GM06990 (cell line): ENCODE measurements at regions not wholly inside any gene's neighbourhood (a gene's known extent, or its start where the extent isn't known, plus 50 kb on each side); places are given as distances from the start of the nearest gene placed in this dataset.

Experiments
- DNase-seq: peaks from one replicate; pipeline ENCODE4 v3.0.0-alpha.2; 2011; ENCODE audit not compliant: insufficient read length; ENCODE audit errors: extremely low read depth
- H3K27me3 ChIP-seq: replicated peaks from 2 replicates; pipeline ENCODE4 v1.6.0; 2011; ENCODE audit warnings: low read length; ENCODE audit not compliant: control insufficient read depth, insufficient read depth
- H3K36me3 ChIP-seq: 2 replicates; pipeline ENCODE4 v1.5.1; 2011; ENCODE audit warnings: low read length; ENCODE audit not compliant: control insufficient read depth, insufficient read depth
- H3K4me3 ChIP-seq: replicated peaks from 2 replicates; pipeline ENCODE4 v1.5.1; 2011; ENCODE audit warnings: low read depth, mild to moderate bottlenecking, control low read depth, low read length
- TF ChIP-seq, protein P1 (sequence below): IDR thresholded peaks from 2 replicates; pipeline ENCODE4 v1.5.1; 2011; ENCODE audit warnings: low read length, control low read depth, mild to moderate bottlenecking, inconsistent platforms; ENCODE audit not compliant: insufficient read depth, poor library complexity, severe bottlenecking

DNA sequence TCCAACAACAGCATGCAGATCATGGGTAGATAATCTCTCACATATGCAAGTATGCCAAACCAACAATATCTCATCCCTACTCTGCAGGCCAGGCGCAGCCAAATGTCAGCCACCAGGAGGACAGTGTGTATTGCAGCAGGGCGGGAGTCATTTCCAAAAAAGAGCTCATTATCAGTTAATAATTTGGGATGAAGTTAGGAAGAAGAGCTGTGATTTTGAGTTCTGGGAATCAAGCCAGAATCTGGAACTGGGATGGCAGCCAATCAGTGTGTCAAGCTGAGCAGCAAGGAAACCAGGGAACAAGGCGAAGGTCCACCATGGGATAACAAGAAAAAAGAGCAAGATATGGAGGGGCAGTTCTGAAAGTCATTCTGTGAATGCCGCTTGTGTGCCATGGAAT, 88.2 kb upstream of the CAMK2D start:
- no peak overlapping the region for H3K4me3 ChIP-seq
- TF ChIP-seq, protein P1, sequence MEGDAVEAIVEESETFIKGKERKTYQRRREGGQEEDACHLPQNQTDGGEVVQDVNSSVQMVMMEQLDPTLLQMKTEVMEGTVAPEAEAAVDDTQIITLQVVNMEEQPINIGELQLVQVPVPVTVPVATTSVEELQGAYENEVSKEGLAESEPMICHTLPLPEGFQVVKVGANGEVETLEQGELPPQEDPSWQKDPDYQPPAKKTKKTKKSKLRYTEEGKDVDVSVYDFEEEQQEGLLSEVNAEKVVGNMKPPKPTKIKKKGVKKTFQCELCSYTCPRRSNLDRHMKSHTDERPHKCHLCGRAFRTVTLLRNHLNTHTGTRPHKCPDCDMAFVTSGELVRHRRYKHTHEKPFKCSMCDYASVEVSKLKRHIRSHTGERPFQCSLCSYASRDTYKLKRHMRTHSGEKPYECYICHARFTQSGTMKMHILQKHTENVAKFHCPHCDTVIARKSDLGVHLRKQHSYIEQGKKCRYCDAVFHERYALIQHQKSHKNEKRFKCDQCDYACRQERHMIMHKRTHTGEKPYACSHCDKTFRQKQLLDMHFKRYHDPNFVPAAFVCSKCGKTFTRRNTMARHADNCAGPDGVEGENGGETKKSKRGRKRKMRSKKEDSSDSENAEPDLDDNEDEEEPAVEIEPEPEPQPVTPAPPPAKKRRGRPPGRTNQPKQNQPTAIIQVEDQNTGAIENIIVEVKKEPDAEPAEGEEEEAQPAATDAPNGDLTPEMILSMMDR = no peak
- H3K36me3 ChIP-seq = no peaks in the 10 kb centered on the region
- H3K27me3 ChIP-seq = no peaks in the 10 kb centered on the region
- no peak for DNase-seq

DNA sequence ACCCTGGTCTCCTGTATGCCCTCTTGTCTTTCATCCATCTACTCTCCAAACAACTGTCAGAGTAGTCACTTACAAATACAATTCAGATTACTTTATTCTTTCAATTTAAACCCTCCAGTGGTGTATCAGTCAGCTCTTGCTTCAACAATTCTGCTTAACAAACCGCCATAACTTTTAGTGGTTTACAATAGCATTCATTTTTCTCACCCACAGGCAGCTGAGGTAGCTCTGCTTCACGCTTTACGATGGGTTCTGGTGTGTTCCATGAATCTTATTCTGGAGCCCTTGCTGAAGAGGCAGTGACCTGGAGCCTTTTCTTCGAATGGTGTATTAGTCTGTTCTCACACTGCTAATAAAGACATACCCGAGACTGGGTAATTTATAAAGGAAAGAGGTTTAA, 86.2 kb upstream of the CAMK2D start:
- DNase-seq = no peak
- no peaks in the 10 kb centered on the region for H3K27me3 ChIP-seq
- H3K36me3 ChIP-seq = no peaks in the 10 kb centered on the region
- TF ChIP-seq, protein P1 = no peak
- H3K4me3 ChIP-seq = no peak overlapping the region

DNA sequence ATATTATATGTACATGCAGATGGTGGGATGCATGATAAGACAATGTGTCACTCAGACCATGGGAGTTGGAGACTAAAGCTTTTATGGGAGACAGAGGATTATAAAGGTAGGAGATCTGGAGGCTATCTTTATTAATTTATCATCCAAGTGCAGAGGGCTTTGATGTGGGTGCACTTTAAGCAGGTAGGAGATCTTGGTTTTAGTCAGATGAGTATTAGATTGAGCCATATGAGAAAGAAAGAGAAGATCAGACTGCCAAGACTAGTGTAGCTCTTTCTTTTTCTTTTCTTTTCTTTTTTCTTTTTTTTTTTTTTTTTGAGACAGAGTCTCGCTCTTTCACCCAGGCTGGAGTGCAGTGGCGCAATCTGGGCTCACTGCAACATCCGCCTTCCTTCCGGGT, 84.9 kb upstream of the CAMK2D start:
- Histone ChIP-seq H3K36me3 (no peaks in the 10 kb centered on the region), H3K4me3 (no peak overlapping the region), H3K27me3 (no peaks in the 10 kb centered on the region)
- TF ChIP-seq, protein P1 = no peak
- DNase-seq = no peak

DNA sequence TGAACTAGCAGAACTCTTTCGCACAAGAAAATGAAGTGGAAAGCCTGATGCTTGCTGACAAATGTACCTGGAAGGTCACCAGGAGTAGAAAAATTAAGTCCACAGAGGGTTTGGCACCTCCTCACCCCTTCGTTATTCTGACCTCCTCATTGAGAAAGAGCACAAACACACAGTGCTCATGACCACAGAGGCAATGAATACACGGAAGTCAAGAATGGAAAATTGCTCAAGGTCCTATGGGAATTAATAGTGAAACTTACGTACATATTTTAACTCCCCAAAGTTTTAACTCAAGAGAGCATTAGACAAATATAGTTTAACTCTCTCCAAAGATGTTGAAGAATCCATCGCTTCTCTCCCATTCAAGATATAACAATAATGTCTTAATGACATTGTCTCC, 83.6 kb upstream of the CAMK2D start:
- H3K4me3 ChIP-seq = no peak overlapping the region
- DNase-seq = no peak
- no peaks in the 10 kb centered on the region for H3K27me3 ChIP-seq
- TF ChIP-seq, protein P1 = no peak
- no peaks in the 10 kb centered on the region for H3K36me3 ChIP-seq

DNA sequence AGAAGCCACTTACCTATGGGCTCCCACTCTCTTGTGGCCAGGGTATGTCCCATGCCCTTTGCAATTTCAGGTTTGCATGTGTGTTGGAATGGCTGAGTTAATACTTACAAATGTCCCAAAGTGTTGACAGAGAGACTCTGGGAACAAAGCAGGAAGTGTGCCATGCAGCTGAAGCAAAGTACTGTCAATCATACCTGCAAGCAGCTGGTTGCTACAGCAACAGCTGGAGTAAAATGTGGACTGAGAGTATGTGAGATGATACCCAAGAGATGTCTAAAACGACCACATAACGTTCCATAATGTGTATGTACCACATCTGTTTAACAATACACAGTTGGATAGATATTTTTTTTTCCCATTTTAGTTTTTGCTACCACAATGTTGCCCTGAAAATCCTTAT, 82.8 kb upstream of the CAMK2D start:
- no peaks in the 10 kb centered on the region for H3K27me3 ChIP-seq
- no peak overlapping the region for H3K4me3 ChIP-seq
- DNase-seq = no peak
- TF ChIP-seq, protein P1 = no peak
- H3K36me3 ChIP-seq = no peaks in the 10 kb centered on the region

DNA sequence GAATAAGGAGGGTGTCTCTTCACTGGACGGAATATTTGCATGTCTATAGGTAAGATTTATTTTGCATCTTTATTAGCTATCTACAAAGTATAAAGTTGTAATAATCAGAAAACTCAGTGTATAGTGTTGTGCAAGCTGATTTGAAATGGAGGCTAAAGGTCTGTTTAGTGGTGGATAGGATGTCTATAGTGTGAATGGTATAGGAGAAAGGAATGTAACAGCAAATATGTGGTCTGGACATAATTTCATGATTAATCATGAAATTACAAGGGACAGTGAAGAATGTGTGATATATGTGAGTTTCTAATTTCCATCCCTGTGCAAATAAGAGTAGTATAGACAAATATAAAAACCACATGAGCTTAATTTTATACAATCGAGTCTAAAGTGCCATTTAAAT, 79.3 kb upstream of the CAMK2D start:
- DNase-seq = no peak
- H3K4me3 ChIP-seq = no peak overlapping the region
- TF ChIP-seq, protein P1 = no peak
- H3K27me3 ChIP-seq = no peaks in the 10 kb centered on the region
- no peaks in the 10 kb centered on the region for H3K36me3 ChIP-seq
